Chondrocyte (in vitro differentiated cells): ENCODE measurements at regions not wholly inside any gene's neighbourhood (a gene's known extent, or its start where the extent isn't known, plus 50 kb on each side); places are given as distances from the start of the nearest gene placed in this dataset.
"Not testable (repeated sequence)": the region's sequence is repeated elsewhere in the genome, so short reads cannot be mapped to it uniquely, and the experiment has no call there.

Experiments
- DNase-seq: peaks from one replicate; pipeline ENCODE4 v3.0.0; 2021; ENCODE audit warnings: mixed read lengths, low spot score
- H3K27ac Mint-ChIP-seq: one replicate; pipeline ENCODE4 v1.8.0; 2021; ENCODE audit warnings: mild to moderate bottlenecking, moderate library complexity, mixed read lengths; ENCODE audit not compliant: unreplicated experiment
- H3K27me3 Mint-ChIP-seq: 2 replicates; pipeline ENCODE4 v1.8.0; 2021; ENCODE audit warnings: low read depth, mixed read lengths
- H3K36me3 Mint-ChIP-seq: 2 replicates; pipeline ENCODE4 v1.8.0; 2021; ENCODE audit warnings: low read depth, mixed read lengths
- H3K4me1 Mint-ChIP-seq: 2 replicates; pipeline ENCODE4 v1.8.0; 2021; ENCODE audit warnings: low read depth, mild to moderate bottlenecking, mixed read lengths
- H3K4me3 Mint-ChIP-seq: one replicate; pipeline ENCODE4 v1.8.0; 2021; ENCODE audit warnings: mild to moderate bottlenecking, moderate library complexity, mixed read lengths; ENCODE audit not compliant: unreplicated experiment
- H3K9me3 Mint-ChIP-seq: 2 replicates; pipeline ENCODE4 v1.8.0; 2021; ENCODE audit warnings: low read depth, mixed read lengths

- not testable (repeated sequence) for DNase-seq, H3K27me3 Mint-ChIP-seq, H3K36me3 Mint-ChIP-seq, H3K9me3 Mint-ChIP-seq, H3K4me1 Mint-ChIP-seq, H3K4me3 Mint-ChIP-seq, H3K27ac Mint-ChIP-seq
Measured at GRCh38 chr6:57876659-57877058, 559.2 kb downstream of the PRIM2 start.

GRCh38 chr6:57877729-57878128 is 560.3 kb downstream of the PRIM2 start:
- H3K4me1 Mint-ChIP-seq, H3K9me3 Mint-ChIP-seq, H3K27ac Mint-ChIP-seq, H3K27me3 Mint-ChIP-seq, DNase-seq, H3K36me3 Mint-ChIP-seq, H3K4me3 Mint-ChIP-seq: not testable (repeated sequence)

DNA sequence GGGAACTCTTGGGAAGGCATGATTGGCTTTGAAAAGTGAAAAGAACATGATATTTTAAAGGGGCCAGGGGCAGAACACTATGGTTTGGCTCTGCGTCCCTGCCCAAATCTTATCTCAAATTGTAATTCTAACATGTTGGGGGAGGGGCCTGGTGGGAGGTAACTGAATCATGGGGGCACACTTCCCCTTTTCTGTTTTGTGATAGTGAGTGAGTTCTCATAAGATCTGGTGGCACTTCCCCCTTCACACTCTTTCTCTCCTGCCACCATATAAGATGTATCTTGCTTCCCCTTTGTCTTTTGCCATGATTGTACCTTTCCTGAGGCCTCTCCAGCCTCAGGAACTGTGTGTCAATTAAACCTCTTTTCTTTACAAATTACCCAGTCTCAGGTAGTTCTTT is 561.4 kb downstream of the PRIM2 start:
- not testable (repeated sequence) for DNase-seq, H3K4me3 Mint-ChIP-seq, H3K4me1 Mint-ChIP-seq, H3K27me3 Mint-ChIP-seq, H3K9me3 Mint-ChIP-seq, H3K27ac Mint-ChIP-seq, H3K36me3 Mint-ChIP-seq

DNA sequence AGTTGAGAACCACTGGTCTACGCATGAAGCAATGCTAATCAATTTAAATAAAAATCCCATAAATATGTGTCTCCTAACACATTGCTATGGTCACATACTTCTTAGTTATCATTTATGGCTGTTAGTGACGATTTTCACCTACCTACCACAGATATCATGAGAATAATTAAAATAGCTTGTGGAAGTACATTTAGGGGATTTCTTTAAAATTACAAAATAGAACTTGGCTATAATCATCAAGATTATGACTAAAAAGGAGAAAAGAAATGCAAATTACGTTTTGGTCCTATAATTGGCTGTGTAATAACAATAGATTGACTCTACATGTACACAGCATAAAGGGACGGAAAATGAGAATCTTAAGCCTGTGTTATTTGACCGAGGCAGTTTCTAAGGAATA is 581.4 kb downstream of the PRIM2 start:
- DNase-seq, H3K4me1 Mint-ChIP-seq, H3K36me3 Mint-ChIP-seq, H3K27ac Mint-ChIP-seq, H3K27me3 Mint-ChIP-seq, H3K9me3 Mint-ChIP-seq, H3K4me3 Mint-ChIP-seq: not testable (repeated sequence)

DNA sequence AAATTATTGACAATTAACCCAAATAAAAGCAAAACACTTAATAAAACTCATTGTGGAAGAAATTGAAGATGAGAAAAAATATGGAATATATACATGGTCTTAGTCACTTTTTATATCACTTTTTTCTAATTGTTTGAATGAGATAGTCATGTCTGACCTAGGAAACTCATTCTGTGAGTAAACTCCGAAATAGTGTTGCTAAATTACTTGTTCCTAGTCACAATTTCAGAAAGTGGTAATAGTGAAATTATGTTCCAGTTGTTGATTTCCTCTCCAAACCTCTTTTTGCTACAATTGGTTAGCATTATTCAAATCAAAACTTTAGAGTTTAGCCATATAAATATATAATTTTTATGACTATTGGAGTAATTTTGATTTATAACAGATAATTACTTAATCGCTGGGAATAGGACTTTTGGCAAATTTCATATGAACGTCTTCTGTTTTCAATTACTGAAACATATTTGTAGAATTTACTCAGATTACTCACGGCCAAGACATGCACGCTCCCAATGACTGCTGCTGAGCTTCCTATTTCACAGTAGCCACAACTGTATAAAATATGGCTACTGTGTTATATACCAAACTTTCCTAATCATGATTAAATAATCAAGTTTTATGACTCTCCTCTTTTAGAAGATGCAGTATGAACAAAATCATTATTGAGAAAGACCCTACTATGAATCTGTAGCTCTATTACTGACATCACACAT is 583.4 kb downstream of the PRIM2 start:
- H3K27me3 Mint-ChIP-seq, H3K4me1 Mint-ChIP-seq, DNase-seq, H3K4me3 Mint-ChIP-seq, H3K36me3 Mint-ChIP-seq, H3K27ac Mint-ChIP-seq, H3K9me3 Mint-ChIP-seq: not testable (repeated sequence)

DNA sequence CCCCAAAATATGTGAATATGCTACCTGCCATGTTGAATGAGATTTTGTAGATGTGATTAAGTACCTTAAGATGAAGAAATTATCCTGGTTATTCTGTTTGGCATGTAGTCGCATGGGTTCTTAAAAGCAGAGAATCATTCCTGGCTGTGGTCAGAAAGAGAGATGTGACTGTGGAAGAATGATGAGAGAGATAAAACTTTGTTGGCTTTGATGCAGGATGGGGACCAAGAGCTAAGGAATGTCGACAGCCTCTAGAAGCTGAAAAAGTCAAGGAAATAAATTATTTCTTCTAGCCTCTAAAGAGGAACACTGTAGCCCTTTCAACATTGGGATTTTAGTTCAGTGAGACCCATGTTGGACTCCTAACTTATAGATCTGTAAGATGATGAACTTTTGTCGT is 584.0 kb downstream of the PRIM2 start:
- H3K9me3 Mint-ChIP-seq, DNase-seq, H3K27me3 Mint-ChIP-seq, H3K27ac Mint-ChIP-seq, H3K4me3 Mint-ChIP-seq, H3K36me3 Mint-ChIP-seq, H3K4me1 Mint-ChIP-seq: not testable (repeated sequence)

DNA sequence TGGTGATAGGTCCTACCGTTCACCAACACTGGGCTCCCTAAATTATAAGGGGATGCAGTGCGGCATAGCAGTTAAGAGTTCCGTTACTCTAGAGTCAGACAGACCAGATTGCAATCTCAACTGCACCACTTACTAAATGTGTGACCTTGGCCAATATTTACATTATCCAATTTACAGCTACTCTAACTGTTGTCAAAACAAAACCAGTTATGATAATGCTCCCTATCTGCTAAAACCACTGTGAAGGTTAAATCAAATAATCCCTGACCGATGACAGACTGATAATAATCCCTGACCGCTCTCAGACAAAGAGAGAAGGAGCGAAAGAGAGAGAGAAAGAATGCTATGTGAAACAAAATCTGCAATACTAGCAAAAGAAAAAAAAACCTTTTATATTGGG is 586.9 kb downstream of the PRIM2 start:
- H3K27ac Mint-ChIP-seq, H3K9me3 Mint-ChIP-seq, H3K27me3 Mint-ChIP-seq, DNase-seq, H3K4me3 Mint-ChIP-seq, H3K4me1 Mint-ChIP-seq, H3K36me3 Mint-ChIP-seq: not testable (repeated sequence)

DNA sequence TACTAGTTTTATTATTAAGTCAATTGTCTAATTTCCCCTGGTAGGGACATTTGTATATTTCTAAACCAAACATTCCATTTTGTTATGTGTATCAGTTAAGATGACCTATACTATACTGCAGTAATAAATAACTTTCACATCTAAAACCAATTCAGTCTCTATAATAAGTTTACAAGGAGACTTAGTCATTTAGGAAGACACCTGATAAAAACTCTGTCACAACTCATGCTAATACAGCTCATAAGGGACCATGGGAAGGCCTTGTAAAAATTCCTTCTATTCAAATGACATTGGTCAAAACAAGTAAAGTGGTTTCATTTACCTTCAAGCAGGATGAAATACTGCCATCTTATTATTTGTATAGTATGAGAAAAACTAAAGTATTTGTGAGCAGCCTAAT is 597.9 kb downstream of the PRIM2 start:
- DNase-seq, H3K9me3 Mint-ChIP-seq, H3K36me3 Mint-ChIP-seq, H3K27me3 Mint-ChIP-seq, H3K27ac Mint-ChIP-seq, H3K4me1 Mint-ChIP-seq, H3K4me3 Mint-ChIP-seq: not testable (repeated sequence)

GRCh38 chr6:57942966-57943365 is 625.5 kb downstream of the PRIM2 start:
- not testable (repeated sequence) for H3K4me1 Mint-ChIP-seq, H3K27me3 Mint-ChIP-seq, H3K36me3 Mint-ChIP-seq, H3K4me3 Mint-ChIP-seq, H3K27ac Mint-ChIP-seq, H3K9me3 Mint-ChIP-seq, DNase-seq

DNA sequence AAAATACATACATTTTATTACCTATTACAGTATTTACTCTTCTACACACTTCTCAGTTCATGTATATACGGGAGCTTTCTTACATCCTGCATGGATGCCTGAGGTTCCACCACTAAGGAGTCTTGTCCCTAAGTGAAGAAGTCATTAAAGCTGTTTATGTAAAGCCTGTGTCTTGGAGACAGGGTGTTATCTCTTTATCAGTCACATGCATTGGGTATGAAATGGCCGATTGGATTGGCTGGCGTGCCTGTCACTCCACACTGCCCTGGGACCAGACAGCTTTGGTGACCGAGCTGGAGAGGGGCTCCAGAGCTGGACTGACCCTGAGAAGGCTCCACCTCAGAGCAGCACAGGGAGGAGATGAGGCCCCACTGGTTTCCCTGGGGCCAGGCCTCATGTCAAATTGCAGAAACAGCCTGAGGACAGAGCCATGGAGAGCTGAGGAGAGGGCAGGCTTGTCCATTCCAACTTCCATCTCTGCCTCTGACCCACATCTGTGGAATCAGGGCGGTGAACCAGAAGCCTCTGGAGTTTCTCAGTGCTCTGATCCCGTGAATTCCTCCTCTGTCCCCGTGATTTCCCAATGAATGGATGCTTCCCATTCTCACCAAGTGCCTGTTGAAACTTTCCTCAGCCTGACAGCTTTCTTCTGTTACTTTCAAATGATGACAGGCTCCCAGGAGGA is 628.8 kb downstream of the PRIM2 start:
- H3K4me3 Mint-ChIP-seq, DNase-seq, H3K9me3 Mint-ChIP-seq, H3K4me1 Mint-ChIP-seq, H3K27ac Mint-ChIP-seq, H3K27me3 Mint-ChIP-seq, H3K36me3 Mint-ChIP-seq: not testable (repeated sequence)

DNA sequence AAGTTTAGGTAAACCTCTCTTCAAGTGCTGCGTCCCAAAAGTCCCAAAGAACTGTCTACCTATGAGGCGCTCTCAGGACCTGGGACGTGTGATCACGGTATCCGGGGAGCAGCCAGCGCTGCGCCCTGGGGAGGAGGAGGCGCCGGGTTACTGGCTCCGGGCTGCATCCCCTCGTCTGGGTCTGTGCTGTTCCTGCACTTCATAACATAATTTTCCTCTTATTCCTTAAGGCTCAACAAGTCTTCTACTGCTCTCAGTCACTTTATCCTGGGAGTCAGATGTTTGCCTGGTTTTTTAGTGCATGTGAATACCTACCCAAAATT is 629.3 kb downstream of the PRIM2 start:
- not testable (repeated sequence) for H3K4me1 Mint-ChIP-seq, H3K27ac Mint-ChIP-seq

GRCh38 chr6:57948481-57948880 is 631.1 kb downstream of the PRIM2 start:
- not testable (repeated sequence) for H3K9me3 Mint-ChIP-seq, H3K4me3 Mint-ChIP-seq, H3K4me1 Mint-ChIP-seq, H3K36me3 Mint-ChIP-seq, H3K27me3 Mint-ChIP-seq, H3K27ac Mint-ChIP-seq, DNase-seq

More for the DNA sequence above, 629.3 kb downstream of the PRIM2 start:
- not testable (repeated sequence) for H3K27me3 Mint-ChIP-seq, DNase-seq, H3K4me3 Mint-ChIP-seq, H3K9me3 Mint-ChIP-seq, H3K36me3 Mint-ChIP-seq

DNA sequence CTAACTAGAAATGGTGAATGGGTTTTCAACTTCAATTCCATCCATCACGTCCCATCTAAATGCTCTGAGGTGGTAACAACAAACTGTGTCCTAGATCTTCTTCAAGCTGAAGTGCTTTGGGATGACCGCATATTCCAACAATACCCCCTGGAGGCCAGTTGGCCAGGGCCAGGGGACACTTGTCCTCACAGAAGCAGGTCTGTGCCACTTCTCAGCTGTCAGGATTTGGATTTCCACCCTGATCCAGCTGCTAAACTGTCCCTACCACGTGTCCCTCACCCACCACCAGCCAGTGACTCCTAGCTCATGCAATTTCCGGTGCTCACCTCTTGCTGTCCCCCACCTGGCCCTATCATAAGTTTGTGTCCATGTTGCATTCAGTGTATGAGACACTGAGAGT is 633.0 kb downstream of the PRIM2 start:
- H3K9me3 Mint-ChIP-seq, H3K27me3 Mint-ChIP-seq, H3K27ac Mint-ChIP-seq, H3K4me1 Mint-ChIP-seq, DNase-seq, H3K4me3 Mint-ChIP-seq, H3K36me3 Mint-ChIP-seq: not testable (repeated sequence)
